SU-DHL-6 (cell line): ENCODE measurements at regions not wholly inside any gene's neighbourhood (a gene's known extent, or its start where the extent isn't known, plus 50 kb on each side); places are given as distances from the start of the nearest gene placed in this dataset.

Experiments
- CTCF ChIP-seq: fragments of 200-600 bp; sonication (generic); IDR thresholded peaks from one replicate; pipeline ENCODE4 v1.5.1; 2017; ENCODE audit warnings: antibody characterized with exemption, mild to moderate bottlenecking, low read length, moderate library complexity; ENCODE audit not compliant: insufficient read depth, poor library complexity, severe bottlenecking
- EZH2phosphoT487 ChIP-seq: fragments of 200-600 bp; sonication (generic), shearing (Covaris generic); conservative IDR thresholded peaks from 2 replicates; pipeline ENCODE4 v1.6.1; 2018; ENCODE audit warnings: mild to moderate bottlenecking, antibody characterized with exemption, low read length, moderate library complexity, mixed read lengths

- TF ChIP-seq CTCF (no peak), EZH2phosphoT487 (no peak)
These were observed 105.6 kb downstream of the ATPSCKMT start for GRCh38 chr5:10144040-10144439.
